WTC11 (cell line): ENCODE measurements at regions not wholly inside any gene's neighbourhood (a gene's known extent, or its start where the extent isn't known, plus 50 kb on each side); places are given as distances from the start of the nearest gene placed in this dataset.

Experiments used
- ATAC-seq: fragments of 200-7000 bp; cut with Tn5 transposase; 2 replicates; pipeline ENCODE4 v1.10.0; 2021; ENCODE audit warnings: mild to moderate bottlenecking, moderate library complexity
- CTCF ChIA-PET: fragments of 300-600 bp; sonication (Branson Sonifier 250); formaldehyde crosslinking; loops from one replicate; lab custom pipeline; 2021; ENCODE audit warnings: antibody characterized with exemption; lab: Charles Lee
- POLR2A ChIA-PET: fragments of 350-600 bp; sonication (Branson Sonifier 250); formaldehyde crosslinking; loops from one replicate; lab custom pipeline; 2021; ENCODE audit warnings: antibody characterized with exemption; lab: Charles Lee
- DNase-seq: peaks from one replicate; pipeline ENCODE4 v3.0.0; 2021; ENCODE audit warnings: low spot score
- H3K27ac Mint-ChIP-seq: 2 replicates; pipeline ENCODE4 v1.8.0; 2021; ENCODE audit warnings: mixed read lengths
- H3K27me3 Mint-ChIP-seq: 2 replicates; pipeline ENCODE4 v1.8.0; 2021; ENCODE audit warnings: low read depth, mild to moderate bottlenecking, moderate library complexity, mixed read lengths
- H3K36me3 Mint-ChIP-seq: 2 replicates; pipeline ENCODE4 v1.8.0; 2021; ENCODE audit warnings: mixed read lengths
- H3K4me1 Mint-ChIP-seq: 2 replicates; pipeline ENCODE4 v1.8.0; 2022; ENCODE audit warnings: mixed read lengths
- H3K4me3 Mint-ChIP-seq: 2 replicates; pipeline ENCODE4 v1.8.0; 2021; ENCODE audit warnings: mild to moderate bottlenecking, moderate library complexity, mixed read lengths
- H3K9me3 Mint-ChIP-seq: 2 replicates; pipeline ENCODE4 v1.8.0; 2021; ENCODE audit warnings: mixed read lengths
- ATF2 ChIP-seq: sonication (generic); formaldehyde crosslinking; IDR thresholded peaks from 2 replicates; pipeline ENCODE4 v1.8.1; 2022; ENCODE audit warnings: low read depth, missing genetic modification reagents, borderline replicate concordance
- FOXK1 ChIP-seq: sonication (generic); formaldehyde crosslinking; IDR thresholded peaks from 2 replicates; pipeline ENCODE4 v1.8.0; 2022; ENCODE audit warnings: mild to moderate bottlenecking, moderate library complexity, missing genetic modification reagents
- JUN ChIP-seq: sonication (generic); formaldehyde crosslinking; IDR thresholded peaks from 2 replicates; pipeline ENCODE4 v1.8.0; 2023; ENCODE audit warnings: mild to moderate bottlenecking, missing genetic modification reagents
- OVOL2 ChIP-seq: fragments of 250-450 bp; sonication (Bioruptor Pico); IDR thresholded peaks from 2 replicates; pipeline ENCODE4 v1.9.0; 2021; ENCODE audit warnings: mild to moderate bottlenecking, borderline replicate concordance
- SOX15 ChIP-seq: fragments of 250-450 bp; sonication (Bioruptor Pico); IDR thresholded peaks from 2 replicates; pipeline ENCODE4 v1.9.0; 2021; ENCODE audit warnings: mild to moderate bottlenecking
- USF2 ChIP-seq: sonication (generic); formaldehyde crosslinking; IDR thresholded peaks from 2 replicates; pipeline ENCODE4 v1.8.1; 2023; ENCODE audit warnings: mild to moderate bottlenecking, missing genetic modification reagents, moderate library complexity
- ZNF138 ChIP-seq: sonication (generic); formaldehyde crosslinking; conservative IDR thresholded peaks from 2 replicates; pipeline ENCODE4 v1.8.1; 2022; ENCODE audit warnings: mild to moderate bottlenecking, moderate library complexity, missing genetic modification reagents
- TF ChIP-seq, protein P1 (sequence below): fragments of 250-450 bp; sonication (Bioruptor Pico); IDR thresholded peaks from 2 replicates; pipeline ENCODE4 v2.1.2; 2022; ENCODE audit warnings: mild to moderate bottlenecking, moderate library complexity
- TF ChIP-seq, protein P2 (sequence below): sonication (generic); formaldehyde crosslinking; IDR thresholded peaks from 2 replicates; pipeline ENCODE4 v1.8.1; 2023; ENCODE audit warnings: mild to moderate bottlenecking, moderate library complexity, missing genetic modification reagents
- TF ChIP-seq, protein P3 (sequence below): sonication (generic); formaldehyde crosslinking; IDR thresholded peaks from 2 replicates; pipeline ENCODE4 v1.8.1; 2022; ENCODE audit warnings: low read depth, mild to moderate bottlenecking, moderate library complexity, missing genetic modification reagents, borderline replicate concordance
- TF ChIP-seq, protein P4 (sequence below): fragments of 250-450 bp; sonication (Bioruptor Pico); IDR thresholded peaks from 2 replicates; pipeline ENCODE4 v1.8.0; 2021; ENCODE audit warnings: mild to moderate bottlenecking
- TF ChIP-seq, protein P5 (sequence below): fragments of 250-450 bp; sonication (Bioruptor Pico); IDR thresholded peaks from 2 replicates; pipeline ENCODE4 v1.9.0; 2021; ENCODE audit warnings: mild to moderate bottlenecking
- TF ChIP-seq, protein P6 (sequence below): fragments of 250-450 bp; sonication (Bioruptor Pico); IDR thresholded peaks from 2 replicates; pipeline ENCODE4 v1.9.0; 2021; ENCODE audit warnings: mild to moderate bottlenecking, borderline replicate concordance
- TF ChIP-seq, protein P7 (sequence below): sonication (generic); formaldehyde crosslinking; IDR thresholded peaks from 2 replicates; pipeline ENCODE4 v1.8.0; 2022; ENCODE audit warnings: mild to moderate bottlenecking, missing genetic modification reagents

DNA sequence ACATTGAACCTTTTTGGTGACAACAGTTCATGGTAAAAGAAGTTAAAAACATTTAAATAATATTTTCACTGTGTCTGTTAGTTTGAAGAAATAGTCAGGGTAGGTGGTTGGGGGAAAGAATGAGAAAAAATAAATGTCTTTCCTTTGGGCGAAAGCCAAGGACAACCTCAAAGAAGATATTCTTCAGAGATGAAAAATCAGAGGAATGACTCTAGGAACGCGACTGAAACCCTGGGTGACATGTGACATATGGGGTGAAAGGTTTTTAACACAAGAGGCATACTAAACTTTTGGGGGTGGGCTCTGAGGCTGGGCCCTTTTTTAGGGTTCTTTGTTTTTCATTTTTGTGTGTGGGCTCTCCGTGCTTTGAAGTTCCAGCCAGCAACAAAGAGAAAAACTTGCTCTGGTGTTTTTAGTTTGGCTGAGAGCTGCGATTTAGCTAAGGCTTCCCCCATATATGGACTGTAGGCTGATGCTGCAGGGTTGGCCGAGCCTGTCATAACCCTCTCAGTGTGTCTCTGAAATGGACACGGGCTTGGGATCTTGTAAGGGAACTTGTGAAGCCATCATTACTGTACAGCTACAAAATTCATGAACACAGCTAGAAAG is 610.1 kb upstream of the ARID1B start:
- TF ChIP-seq, protein P1, sequence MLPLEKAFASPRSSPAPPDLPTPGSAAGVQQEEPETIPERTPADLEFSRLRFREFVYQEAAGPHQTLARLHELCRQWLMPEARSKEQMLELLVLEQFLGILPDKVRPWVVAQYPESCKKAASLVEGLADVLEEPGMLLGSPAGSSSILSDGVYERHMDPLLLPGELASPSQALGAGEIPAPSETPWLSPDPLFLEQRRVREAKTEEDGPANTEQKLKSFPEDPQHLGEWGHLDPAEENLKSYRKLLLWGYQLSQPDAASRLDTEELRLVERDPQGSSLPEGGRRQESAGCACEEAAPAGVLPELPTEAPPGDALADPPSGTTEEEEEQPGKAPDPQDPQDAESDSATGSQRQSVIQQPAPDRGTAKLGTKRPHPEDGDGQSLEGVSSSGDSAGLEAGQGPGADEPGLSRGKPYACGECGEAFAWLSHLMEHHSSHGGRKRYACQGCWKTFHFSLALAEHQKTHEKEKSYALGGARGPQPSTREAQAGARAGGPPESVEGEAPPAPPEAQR (CRISPR knock-in tag) = no peak
- TF ChIP-seq ZNF138 (CRISPR knock-in tag) (no peak), SOX15 (no peak), FOXK1 (CRISPR knock-in tag) (no peak), JUN (CRISPR knock-in tag) (no peak), OVOL2 (CRISPR knock-in tag) (no peak), ATF2 (CRISPR knock-in tag) (no peak), USF2 (CRISPR knock-in tag) (no peak)
- TF ChIP-seq, protein P2, sequence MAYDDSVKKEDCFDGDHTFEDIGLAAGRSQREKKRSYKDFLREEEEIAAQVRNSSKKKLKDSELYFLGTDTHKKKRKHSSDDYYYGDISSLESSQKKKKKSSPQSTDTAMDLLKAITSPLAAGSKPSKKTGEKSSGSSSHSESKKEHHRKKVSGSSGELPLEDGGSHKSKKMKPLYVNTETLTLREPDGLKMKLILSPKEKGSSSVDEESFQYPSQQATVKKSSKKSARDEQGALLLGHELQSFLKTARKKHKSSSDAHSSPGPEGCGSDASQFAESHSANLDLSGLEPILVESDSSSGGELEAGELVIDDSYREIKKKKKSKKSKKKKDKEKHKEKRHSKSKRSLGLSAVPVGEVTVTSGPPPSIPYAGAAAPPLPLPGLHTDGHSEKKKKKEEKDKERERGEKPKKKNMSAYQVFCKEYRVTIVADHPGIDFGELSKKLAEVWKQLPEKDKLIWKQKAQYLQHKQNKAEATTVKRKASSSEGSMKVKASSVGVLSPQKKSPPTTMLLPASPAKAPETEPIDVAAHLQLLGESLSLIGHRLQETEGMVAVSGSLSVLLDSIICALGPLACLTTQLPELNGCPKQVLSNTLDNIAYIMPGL (CRISPR knock-in tag) = no peak
- TF ChIP-seq, protein P3, sequence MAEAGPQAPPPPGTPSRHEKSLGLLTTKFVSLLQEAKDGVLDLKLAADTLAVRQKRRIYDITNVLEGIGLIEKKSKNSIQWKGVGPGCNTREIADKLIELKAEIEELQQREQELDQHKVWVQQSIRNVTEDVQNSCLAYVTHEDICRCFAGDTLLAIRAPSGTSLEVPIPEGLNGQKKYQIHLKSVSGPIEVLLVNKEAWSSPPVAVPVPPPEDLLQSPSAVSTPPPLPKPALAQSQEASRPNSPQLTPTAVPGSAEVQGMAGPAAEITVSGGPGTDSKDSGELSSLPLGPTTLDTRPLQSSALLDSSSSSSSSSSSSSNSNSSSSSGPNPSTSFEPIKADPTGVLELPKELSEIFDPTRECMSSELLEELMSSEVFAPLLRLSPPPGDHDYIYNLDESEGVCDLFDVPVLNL (CRISPR knock-in tag) = no peak
- TF ChIP-seq, protein P4, sequence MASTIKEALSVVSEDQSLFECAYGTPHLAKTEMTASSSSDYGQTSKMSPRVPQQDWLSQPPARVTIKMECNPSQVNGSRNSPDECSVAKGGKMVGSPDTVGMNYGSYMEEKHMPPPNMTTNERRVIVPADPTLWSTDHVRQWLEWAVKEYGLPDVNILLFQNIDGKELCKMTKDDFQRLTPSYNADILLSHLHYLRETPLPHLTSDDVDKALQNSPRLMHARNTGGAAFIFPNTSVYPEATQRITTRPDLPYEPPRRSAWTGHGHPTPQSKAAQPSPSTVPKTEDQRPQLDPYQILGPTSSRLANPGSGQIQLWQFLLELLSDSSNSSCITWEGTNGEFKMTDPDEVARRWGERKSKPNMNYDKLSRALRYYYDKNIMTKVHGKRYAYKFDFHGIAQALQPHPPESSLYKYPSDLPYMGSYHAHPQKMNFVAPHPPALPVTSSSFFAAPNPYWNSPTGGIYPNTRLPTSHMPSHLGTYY (CRISPR knock-in tag) = no peak
- TF ChIP-seq, protein P5, sequence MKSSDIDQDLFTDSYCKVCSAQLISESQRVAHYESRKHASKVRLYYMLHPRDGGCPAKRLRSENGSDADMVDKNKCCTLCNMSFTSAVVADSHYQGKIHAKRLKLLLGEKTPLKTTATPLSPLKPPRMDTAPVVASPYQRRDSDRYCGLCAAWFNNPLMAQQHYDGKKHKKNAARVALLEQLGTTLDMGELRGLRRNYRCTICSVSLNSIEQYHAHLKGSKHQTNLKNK = no peak
- TF ChIP-seq, protein P6, sequence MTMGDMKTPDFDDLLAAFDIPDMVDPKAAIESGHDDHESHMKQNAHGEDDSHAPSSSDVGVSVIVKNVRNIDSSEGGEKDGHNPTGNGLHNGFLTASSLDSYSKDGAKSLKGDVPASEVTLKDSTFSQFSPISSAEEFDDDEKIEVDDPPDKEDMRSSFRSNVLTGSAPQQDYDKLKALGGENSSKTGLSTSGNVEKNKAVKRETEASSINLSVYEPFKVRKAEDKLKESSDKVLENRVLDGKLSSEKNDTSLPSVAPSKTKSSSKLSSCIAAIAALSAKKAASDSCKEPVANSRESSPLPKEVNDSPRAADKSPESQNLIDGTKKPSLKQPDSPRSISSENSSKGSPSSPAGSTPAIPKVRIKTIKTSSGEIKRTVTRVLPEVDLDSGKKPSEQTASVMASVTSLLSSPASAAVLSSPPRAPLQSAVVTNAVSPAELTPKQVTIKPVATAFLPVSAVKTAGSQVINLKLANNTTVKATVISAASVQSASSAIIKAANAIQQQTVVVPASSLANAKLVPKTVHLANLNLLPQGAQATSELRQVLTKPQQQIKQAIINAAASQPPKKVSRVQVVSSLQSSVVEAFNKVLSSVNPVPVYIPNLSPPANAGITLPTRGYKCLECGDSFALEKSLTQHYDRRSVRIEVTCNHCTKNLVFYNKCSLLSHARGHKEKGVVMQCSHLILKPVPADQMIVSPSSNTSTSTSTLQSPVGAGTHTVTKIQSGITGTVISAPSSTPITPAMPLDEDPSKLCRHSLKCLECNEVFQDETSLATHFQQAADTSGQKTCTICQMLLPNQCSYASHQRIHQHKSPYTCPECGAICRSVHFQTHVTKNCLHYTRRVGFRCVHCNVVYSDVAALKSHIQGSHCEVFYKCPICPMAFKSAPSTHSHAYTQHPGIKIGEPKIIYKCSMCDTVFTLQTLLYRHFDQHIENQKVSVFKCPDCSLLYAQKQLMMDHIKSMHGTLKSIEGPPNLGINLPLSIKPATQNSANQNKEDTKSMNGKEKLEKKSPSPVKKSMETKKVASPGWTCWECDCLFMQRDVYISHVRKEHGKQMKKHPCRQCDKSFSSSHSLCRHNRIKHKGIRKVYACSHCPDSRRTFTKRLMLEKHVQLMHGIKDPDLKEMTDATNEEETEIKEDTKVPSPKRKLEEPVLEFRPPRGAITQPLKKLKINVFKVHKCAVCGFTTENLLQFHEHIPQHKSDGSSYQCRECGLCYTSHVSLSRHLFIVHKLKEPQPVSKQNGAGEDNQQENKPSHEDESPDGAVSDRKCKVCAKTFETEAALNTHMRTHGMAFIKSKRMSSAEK = no peak
- TF ChIP-seq, protein P7, sequence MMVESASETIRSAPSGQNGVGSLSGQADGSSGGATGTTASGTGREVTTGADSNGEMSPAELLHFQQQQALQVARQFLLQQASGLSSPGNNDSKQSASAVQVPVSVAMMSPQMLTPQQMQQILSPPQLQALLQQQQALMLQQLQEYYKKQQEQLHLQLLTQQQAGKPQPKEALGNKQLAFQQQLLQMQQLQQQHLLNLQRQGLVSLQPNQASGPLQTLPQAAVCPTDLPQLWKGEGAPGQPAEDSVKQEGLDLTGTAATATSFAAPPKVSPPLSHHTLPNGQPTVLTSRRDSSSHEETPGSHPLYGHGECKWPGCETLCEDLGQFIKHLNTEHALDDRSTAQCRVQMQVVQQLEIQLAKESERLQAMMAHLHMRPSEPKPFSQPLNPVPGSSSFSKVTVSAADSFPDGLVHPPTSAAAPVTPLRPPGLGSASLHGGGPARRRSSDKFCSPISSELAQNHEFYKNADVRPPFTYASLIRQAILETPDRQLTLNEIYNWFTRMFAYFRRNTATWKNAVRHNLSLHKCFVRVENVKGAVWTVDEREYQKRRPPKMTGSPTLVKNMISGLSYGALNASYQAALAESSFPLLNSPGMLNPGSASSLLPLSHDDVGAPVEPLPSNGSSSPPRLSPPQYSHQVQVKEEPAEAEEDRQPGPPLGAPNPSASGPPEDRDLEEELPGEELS = no peak
- no peak for DNase-seq
- H3K4me3 Mint-ChIP-seq = no peak overlapping the region
- ATAC-seq = peak; percentile 34; the same call in 1 of the 2 replicates
- no peaks in the 10 kb centered on the region for H3K36me3 Mint-ChIP-seq
- H3K4me1 Mint-ChIP-seq = peaks cover 17% of the 10 kb centered on the region
- ChIA-PET POLR2A (no interaction called here), CTCF (no interaction called here)
- H3K27me3 Mint-ChIP-seq = no peaks in the 10 kb centered on the region
- no peak overlapping the region for H3K27ac Mint-ChIP-seq
- no peaks in the 10 kb centered on the region for H3K9me3 Mint-ChIP-seq
